Stomach (tissue), 8 donors: ENCODE measurements at regions not wholly inside any gene's neighbourhood (a gene's known extent, or its start where the extent isn't known, plus 50 kb on each side); places are given as distances from the start of the nearest gene placed in this dataset.
"Not testable (repeated sequence)": the region's sequence is repeated elsewhere in the genome, so short reads cannot be mapped to it uniquely, and the experiment has no call there.

Experiments used
- DNase-seq, 2 donors: peaks; one replicate each; pipeline versions ENCODE4 v3.0.0 to v3.0.0-alpha.2; 2013 to 2019
- H3K27ac ChIP-seq, 5 donors: fragments of 200-600 bp in 4 of 5; sonication (generic) in 4 of 5; one replicate each; pipeline ENCODE4 v1.5.1; 2013 to 2019; ENCODE audit warnings: mild to moderate bottlenecking in 1 of 5, moderate library complexity in 1 of 5
- H3K27me3 ChIP-seq, 3 donors: fragments of 200-600 bp; sonication (generic); one replicate each; pipeline ENCODE4 v1.5.1; 2017 to 2019; ENCODE audit warnings: mixed run types in 1 of 3
- H3K36me3 ChIP-seq, 4 donors: fragments of 200-600 bp; sonication (generic); 1 replicate in 3 of 4; 2 replicates in 1 of 4; pipeline ENCODE4 v1.5.1; 2016 to 2019
- H3K4me1 ChIP-seq, 4 donors: fragments of 200-600 bp; sonication (generic); one replicate each; pipeline ENCODE4 v1.5.1; 2016 to 2019
- H3K4me3 ChIP-seq, 4 donors: fragments of 200-600 bp; sonication (generic) in 3 of 4; one replicate each; pipeline ENCODE4 v1.5.1; 2016 to 2019; ENCODE audit warnings: mild to moderate bottlenecking in 1 of 4
- H3K9me3 ChIP-seq, 4 donors: fragments of 200-600 bp; sonication (generic); one replicate each; pipeline ENCODE4 v1.5.1; 2016 to 2019
- CTCF ChIP-seq, 7 experiments: fragments of 450-650 bp in 4 of 7; fragments of 200-600 bp in 3 of 7; sonication (generic) in 3 of 7; IDR thresholded peaks; one replicate each; pipeline ENCODE4 v1.5.1; 2016 to 2019; ENCODE audit warnings: antibody characterized with exemption in 7 of 7, control low read depth in 2 of 7, mild to moderate bottlenecking in 1 of 7
- EP300 ChIP-seq: sonication (generic); formaldehyde crosslinking; IDR thresholded peaks from one replicate; pipeline ENCODE4 v1.6.1; 2017; ENCODE audit warnings: antibody characterized with exemption
- POLR2A ChIP-seq, 4 donors: fragments of 450-650 bp; IDR thresholded peaks; one replicate each; pipeline ENCODE4 v1.6.1; 2016; ENCODE audit warnings: antibody characterized with exemption in 4 of 4, control low read depth in 2 of 4, mild to moderate bottlenecking in 1 of 4, moderate library complexity in 1 of 4
- POLR2AphosphoS5 ChIP-seq, 3 donors: sonication (generic); formaldehyde crosslinking; IDR thresholded peaks; one replicate each; pipeline ENCODE4 v1.6.1; 2016; ENCODE audit warnings: antibody characterized with exemption in 3 of 3
- WGBS, 5 donors: extraction: QIAGEN DNeasy Blood & Tissue Kit in 3 of 5; methylation state at CpG; one replicate each; pipeline versions ENCODE4 v1.1.5 to v1.1.7; 2013 to 2018; 5-methylcytosine and 5-hydroxymethylcytosine counted together
- intact Hi-C: fragments of 100-400 bp; cut with DNase I; formaldehyde crosslinking; loops from one replicate; pipeline ENCODE4 v1.15.1; 2023; ENCODE audit warnings: low total_unique reads
- donor health status: healthy with polysubstance abuse.
- donor health status: Bipolar disorder and iron deficiency.
- donor health status: healthy.

GRCh38 chr18:39586741-39587140 lies 2021.1 kb upstream of the CELF4 start:
- 82 to 93% (median 83%) methylated on average over 5 of the region's 5 CpGs for WGBS, 5 donors
- Histone ChIP-seq H3K4me1 (no peaks in the 10 kb centered on the region), H3K27ac (no peak overlapping the region), H3K27me3 (no peaks in the 10 kb centered on the region), H3K4me3 (no peak overlapping the region), H3K36me3 (no peaks in the 10 kb centered on the region), H3K9me3 (no peaks in the 10 kb centered on the region)
- intact Hi-C loops: no loop called here
- no peak for TF ChIP-seq POLR2A (IDR thresholded peaks at IDR 0.05)
- TF ChIP-seq EP300: no peak
- TF ChIP-seq POLR2AphosphoS5 (IDR thresholded peaks at IDR 0.05): no peak
- TF ChIP-seq CTCF (IDR thresholded peaks at IDR 0.05): no peak
- no peak for DNase-seq

DNA sequence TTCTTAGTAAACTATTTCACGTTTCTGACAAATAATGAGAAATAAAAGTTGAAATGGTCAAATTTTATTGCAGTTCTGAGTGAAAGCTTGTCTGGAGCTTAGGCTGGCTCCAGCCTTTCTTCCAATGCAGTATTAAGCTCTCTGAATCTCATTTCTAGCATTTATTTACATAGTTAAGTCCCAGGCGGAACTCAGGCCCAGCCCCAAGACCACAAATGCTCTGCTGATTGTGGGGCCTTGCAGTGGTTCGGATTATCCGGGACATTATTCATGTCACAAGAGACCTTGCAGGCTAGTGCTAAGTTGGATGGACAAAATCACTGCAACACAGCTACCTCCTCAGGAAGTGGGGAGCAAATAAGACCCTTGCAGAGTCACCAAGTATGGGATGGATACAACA lies 2009.3 kb upstream of the CELF4 start:
- Histone ChIP-seq H3K36me3 (no peaks in the 10 kb centered on the region), H3K27ac (no peak overlapping the region), H3K4me3 (no peak overlapping the region), H3K9me3 (no peaks in the 10 kb centered on the region), H3K27me3 (no peaks in the 10 kb centered on the region), H3K4me1 (no peaks in the 10 kb centered on the region)
- DNase-seq: peak in 1 of 2 donors; percentile 22
- intact Hi-C loops: no loop called here
- WGBS, 5 donors: 33 to 50% (median 37%) methylated on average over 4 of the region's 4 CpGs
- TF ChIP-seq POLR2A (IDR thresholded peaks at IDR 0.05): no peak
- no peak for TF ChIP-seq CTCF (IDR thresholded peaks at IDR 0.05)
- TF ChIP-seq EP300: no peak

DNA sequence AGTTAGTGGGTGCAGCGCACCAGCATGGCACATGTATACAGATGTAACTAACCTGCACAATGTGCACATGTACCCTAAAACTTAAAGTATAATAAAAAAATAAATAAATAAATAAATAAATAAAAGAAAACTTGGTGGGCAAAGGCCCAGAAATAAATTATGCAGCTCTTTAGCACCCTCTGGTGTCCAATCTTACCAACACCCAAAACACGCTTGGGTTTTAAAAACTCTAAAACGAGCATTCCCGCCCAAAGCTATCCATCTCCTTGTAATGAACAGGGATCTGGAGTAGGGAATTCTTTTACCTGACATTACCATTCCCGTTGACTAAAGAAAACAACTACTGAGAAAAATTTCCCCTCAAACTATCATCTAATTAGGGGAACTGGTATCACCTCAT lies 2005.9 kb upstream of the CELF4 start:
- peak in 1 of 2 donors; percentile 38 for DNase-seq
- Histone ChIP-seq H3K4me1 (no peaks in the 10 kb centered on the region), H3K4me3 (no peak overlapping the region), H3K27ac (no peak overlapping the region), H3K27me3 (no peaks in the 10 kb centered on the region), H3K9me3 (no peaks in the 10 kb centered on the region), H3K36me3 (no peaks in the 10 kb centered on the region)
- peak in 3 of 7 experiments; percentile 8 to 46 (median 34) for TF ChIP-seq CTCF (IDR thresholded peaks at IDR 0.05)
- no peak for TF ChIP-seq POLR2AphosphoS5 (IDR thresholded peaks at IDR 0.05)
- intact Hi-C loops: no loop called here
- WGBS, 5 donors: 80 to 91% (median 86%) methylated on average over 5 of the region's 5 CpGs

- DNase-seq, intact Hi-C loops, H3K36me3 ChIP-seq, H3K4me3 ChIP-seq, H3K9me3 ChIP-seq, H3K27me3 ChIP-seq, H3K27ac ChIP-seq, H3K4me1 ChIP-seq: not testable (repeated sequence)
- 83 to 94% (median 89%) methylated on average over 25 to 31 of the region's 32 CpGs for WGBS, 5 donors
These were observed 2000.1 kb upstream of the CELF4 start for GRCh38 chr18:39565551-39566230.

DNA sequence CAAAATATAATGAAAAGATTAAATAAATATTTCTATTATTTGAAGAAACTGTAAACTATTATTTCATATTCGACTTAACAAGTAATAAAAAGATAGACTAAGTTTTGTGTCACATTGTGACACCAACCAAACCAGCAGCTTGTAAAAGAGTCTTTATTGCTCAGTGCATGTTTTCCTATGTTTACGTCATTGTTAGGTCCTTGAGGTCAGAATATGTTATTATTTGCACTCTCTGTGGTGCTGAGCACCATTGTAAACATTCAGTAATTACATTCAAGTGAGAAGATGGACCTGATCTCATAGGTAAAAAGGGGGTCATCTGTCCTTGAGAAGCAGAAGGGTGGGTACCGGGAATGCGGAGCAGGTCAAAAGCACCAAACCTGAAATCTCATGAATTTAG lies 1999.1 kb upstream of the CELF4 start:
- Histone ChIP-seq H3K36me3 (no peaks in the 10 kb centered on the region), H3K27me3 (no peaks in the 10 kb centered on the region), H3K4me3 (no peak overlapping the region), H3K9me3 (no peaks in the 10 kb centered on the region), H3K4me1 (no peaks in the 10 kb centered on the region), H3K27ac (no peak overlapping the region)
- no peak for DNase-seq
- no peak for TF ChIP-seq POLR2AphosphoS5 (IDR thresholded peaks at IDR 0.05)
- TF ChIP-seq POLR2A (IDR thresholded peaks at IDR 0.05): no peak
- no peak for TF ChIP-seq EP300
- no peak for TF ChIP-seq CTCF (IDR thresholded peaks at IDR 0.05)
- WGBS, 5 donors: 90 to 96% (median 93%) methylated on average over 4 of the region's 4 CpGs
- intact Hi-C loops: no loop called here
